ENCODE measurements at regions not wholly inside any gene's neighbourhood (a gene's known extent, or its start where the extent isn't known, plus 50 kb on each side); places are given as distances from the start of the nearest gene placed in this dataset.

DNA sequence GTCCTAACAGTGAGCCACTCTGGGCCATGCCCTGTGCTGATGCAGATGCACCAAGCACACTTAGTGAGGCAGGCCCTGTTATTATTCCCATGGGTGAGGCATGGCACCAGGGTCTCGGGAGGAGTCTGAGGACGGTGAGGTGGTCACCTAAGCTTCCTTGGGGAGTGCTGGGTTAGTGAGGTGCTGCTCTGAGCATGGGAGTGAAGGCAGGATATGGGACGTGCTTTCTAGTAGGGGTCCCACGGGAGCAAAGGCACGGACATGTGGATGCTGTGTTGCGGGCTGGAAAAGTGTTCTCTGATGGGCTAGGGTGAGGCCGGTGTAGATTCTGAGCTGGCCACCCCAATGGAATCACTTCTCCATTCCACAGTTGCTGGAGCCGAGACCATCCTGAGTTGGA, 77.5 kb upstream of the CSF3R start:
- 94% methylated on average over 8 of the region's 8 CpGs for WGBS
- Histone ChIP-seq H3K9ac (ENCODE audit: low read depth in 1 of 2, low read length in 2 of 2) (no peak overlapping the region), H3K9me3 (ENCODE audit: control insufficient read depth in 4 of 4, low read length in 3 of 4) (no peaks in the 10 kb centered on the region), H3K4me1 (ENCODE audit: control insufficient read depth in 4 of 4, insufficient read depth in 4 of 4, low read length in 3 of 4) (no peaks in the 10 kb centered on the region), H3K36me3 (ENCODE audit: control insufficient read depth in 4 of 4, insufficient read depth in 3 of 4, low read depth in 1 of 4, low read length in 3 of 4) (no peaks in the 10 kb centered on the region), H3K27me3 (ENCODE audit: control insufficient read depth in 4 of 4, insufficient read depth in 4 of 4, low read length in 3 of 4) (peaks cover 0 to 9% (median 0%) of the 10 kb centered on the region in 4 donors), H3K4me3 (ENCODE audit: low read depth in 1 of 3, low read length in 3 of 3) (no peak overlapping the region), H3K27ac (ENCODE audit: low read depth in 1 of 2, low read length in 2 of 2) (no peak overlapping the region)
- TF ChIP-seq EGR1 (IDR thresholded peaks at IDR 0.05; ENCODE audit: low read depth in 2 of 2) (no peak), TAF1 (conservative IDR thresholded peaks at IDR 0.05) (no peak), HNF4G (IDR thresholded peaks at IDR 0.05) (no peak), SP1 (IDR thresholded peaks at IDR 0.05) (no peak), RAD21 (IDR thresholded peaks at IDR 0.05) (no peak), HNF4A (conservative IDR thresholded peaks at IDR 0.05) (no peak)
- TF ChIP-seq, protein P1, sequence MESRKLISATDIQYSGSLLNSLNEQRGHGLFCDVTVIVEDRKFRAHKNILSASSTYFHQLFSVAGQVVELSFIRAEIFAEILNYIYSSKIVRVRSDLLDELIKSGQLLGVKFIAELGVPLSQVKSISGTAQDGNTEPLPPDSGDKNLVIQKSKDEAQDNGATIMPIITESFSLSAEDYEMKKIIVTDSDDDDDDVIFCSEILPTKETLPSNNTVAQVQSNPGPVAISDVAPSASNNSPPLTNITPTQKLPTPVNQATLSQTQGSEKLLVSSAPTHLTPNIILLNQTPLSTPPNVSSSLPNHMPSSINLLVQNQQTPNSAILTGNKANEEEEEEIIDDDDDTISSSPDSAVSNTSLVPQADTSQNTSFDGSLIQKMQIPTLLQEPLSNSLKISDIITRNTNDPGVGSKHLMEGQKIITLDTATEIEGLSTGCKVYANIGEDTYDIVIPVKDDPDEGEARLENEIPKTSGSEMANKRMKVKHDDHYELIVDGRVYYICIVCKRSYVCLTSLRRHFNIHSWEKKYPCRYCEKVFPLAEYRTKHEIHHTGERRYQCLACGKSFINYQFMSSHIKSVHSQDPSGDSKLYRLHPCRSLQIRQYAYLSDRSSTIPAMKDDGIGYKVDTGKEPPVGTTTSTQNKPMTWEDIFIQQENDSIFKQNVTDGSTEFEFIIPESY (IDR thresholded peaks at IDR 0.05) = no peak
- TF ChIP-seq, protein P2, sequence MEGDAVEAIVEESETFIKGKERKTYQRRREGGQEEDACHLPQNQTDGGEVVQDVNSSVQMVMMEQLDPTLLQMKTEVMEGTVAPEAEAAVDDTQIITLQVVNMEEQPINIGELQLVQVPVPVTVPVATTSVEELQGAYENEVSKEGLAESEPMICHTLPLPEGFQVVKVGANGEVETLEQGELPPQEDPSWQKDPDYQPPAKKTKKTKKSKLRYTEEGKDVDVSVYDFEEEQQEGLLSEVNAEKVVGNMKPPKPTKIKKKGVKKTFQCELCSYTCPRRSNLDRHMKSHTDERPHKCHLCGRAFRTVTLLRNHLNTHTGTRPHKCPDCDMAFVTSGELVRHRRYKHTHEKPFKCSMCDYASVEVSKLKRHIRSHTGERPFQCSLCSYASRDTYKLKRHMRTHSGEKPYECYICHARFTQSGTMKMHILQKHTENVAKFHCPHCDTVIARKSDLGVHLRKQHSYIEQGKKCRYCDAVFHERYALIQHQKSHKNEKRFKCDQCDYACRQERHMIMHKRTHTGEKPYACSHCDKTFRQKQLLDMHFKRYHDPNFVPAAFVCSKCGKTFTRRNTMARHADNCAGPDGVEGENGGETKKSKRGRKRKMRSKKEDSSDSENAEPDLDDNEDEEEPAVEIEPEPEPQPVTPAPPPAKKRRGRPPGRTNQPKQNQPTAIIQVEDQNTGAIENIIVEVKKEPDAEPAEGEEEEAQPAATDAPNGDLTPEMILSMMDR (IDR thresholded peaks at IDR 0.05; ENCODE audit: low read depth, low read length, missing input control) = no peak
- TF ChIP-seq, protein P3, sequence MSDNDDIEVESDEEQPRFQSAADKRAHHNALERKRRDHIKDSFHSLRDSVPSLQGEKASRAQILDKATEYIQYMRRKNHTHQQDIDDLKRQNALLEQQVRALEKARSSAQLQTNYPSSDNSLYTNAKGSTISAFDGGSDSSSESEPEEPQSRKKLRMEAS (IDR thresholded peaks at IDR 0.05) = no peak
- TF ChIP-seq, protein P4, sequence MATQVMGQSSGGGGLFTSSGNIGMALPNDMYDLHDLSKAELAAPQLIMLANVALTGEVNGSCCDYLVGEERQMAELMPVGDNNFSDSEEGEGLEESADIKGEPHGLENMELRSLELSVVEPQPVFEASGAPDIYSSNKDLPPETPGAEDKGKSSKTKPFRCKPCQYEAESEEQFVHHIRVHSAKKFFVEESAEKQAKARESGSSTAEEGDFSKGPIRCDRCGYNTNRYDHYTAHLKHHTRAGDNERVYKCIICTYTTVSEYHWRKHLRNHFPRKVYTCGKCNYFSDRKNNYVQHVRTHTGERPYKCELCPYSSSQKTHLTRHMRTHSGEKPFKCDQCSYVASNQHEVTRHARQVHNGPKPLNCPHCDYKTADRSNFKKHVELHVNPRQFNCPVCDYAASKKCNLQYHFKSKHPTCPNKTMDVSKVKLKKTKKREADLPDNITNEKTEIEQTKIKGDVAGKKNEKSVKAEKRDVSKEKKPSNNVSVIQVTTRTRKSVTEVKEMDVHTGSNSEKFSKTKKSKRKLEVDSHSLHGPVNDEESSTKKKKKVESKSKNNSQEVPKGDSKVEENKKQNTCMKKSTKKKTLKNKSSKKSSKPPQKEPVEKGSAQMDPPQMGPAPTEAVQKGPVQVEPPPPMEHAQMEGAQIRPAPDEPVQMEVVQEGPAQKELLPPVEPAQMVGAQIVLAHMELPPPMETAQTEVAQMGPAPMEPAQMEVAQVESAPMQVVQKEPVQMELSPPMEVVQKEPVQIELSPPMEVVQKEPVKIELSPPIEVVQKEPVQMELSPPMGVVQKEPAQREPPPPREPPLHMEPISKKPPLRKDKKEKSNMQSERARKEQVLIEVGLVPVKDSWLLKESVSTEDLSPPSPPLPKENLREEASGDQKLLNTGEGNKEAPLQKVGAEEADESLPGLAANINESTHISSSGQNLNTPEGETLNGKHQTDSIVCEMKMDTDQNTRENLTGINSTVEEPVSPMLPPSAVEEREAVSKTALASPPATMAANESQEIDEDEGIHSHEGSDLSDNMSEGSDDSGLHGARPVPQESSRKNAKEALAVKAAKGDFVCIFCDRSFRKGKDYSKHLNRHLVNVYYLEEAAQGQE (IDR thresholded peaks at IDR 0.05) = no peak
- no peak for DNase-seq (ENCODE audit: low spot score)

DNA sequence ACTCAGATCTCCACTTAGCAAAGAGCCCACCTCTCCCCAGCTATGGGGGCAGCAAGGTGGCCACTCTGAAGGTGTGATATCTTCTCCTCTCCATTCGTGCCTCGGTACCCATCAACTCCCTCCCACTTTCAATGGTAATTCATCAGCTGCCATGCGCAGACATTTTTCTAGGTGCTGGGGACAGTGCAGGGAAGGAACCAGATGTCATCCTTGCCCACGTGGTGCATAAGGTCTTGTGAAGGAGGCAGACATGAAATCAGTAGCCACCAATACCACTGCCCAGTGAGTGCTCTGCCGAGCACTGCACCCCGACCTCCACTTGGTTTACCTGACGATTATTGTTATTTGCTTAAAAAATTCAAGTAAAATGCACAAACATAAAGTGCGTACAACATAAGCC, 76.3 kb upstream of the CSF3R start:
- Histone ChIP-seq H3K27ac (ENCODE audit: low read depth in 1 of 2, low read length in 2 of 2) (no peak overlapping the region), H3K9me3 (ENCODE audit: control insufficient read depth in 4 of 4, low read length in 3 of 4) (no peaks in the 10 kb centered on the region), H3K9ac (ENCODE audit: low read depth in 1 of 2, low read length in 2 of 2) (no peak overlapping the region), H3K27me3 (ENCODE audit: control insufficient read depth in 4 of 4, insufficient read depth in 4 of 4, low read length in 3 of 4) (peaks cover 0 to 9% (median 0%) of the 10 kb centered on the region in 4 donors), H3K4me1 (ENCODE audit: control insufficient read depth in 4 of 4, insufficient read depth in 4 of 4, low read length in 3 of 4) (no peaks in the 10 kb centered on the region), H3K4me3 (ENCODE audit: low read depth in 1 of 3, low read length in 3 of 3) (no peak overlapping the region), H3K36me3 (ENCODE audit: control insufficient read depth in 4 of 4, insufficient read depth in 3 of 4, low read depth in 1 of 4, low read length in 3 of 4) (no peaks in the 10 kb centered on the region)
- TF ChIP-seq SP1 (IDR thresholded peaks at IDR 0.05) (no peak), GABPA (IDR thresholded peaks at IDR 0.05 in 1 of 2, conservative IDR thresholded peaks at IDR 0.05 in 1 of 2) (no peak), HNF4G (IDR thresholded peaks at IDR 0.05) (no peak), NR2F2 (IDR thresholded peaks at IDR 0.05) (no peak)
- TF ChIP-seq, protein P1 (IDR thresholded peaks at IDR 0.05) = no peak
- DNase-seq (ENCODE audit: low spot score) = no peak
- WGBS = 74% methylated on average over 8 of the region's 8 CpGs

All from liver (tissue), 8 donors.